GM12891 (cell line): ENCODE measurements at regions not wholly inside any gene's neighbourhood (a gene's known extent, or its start where the extent isn't known, plus 50 kb on each side); places are given as distances from the start of the nearest gene placed in this dataset.

Experiments used
- PAX5 ChIP-seq: IDR thresholded peaks from 2 replicates; pipeline ENCODE4 v1.6.1; 2011; ENCODE audit warnings: low read length, moderate library complexity, mild to moderate bottlenecking; ENCODE audit not compliant: insufficient read depth, severe bottlenecking
- POLR2A ChIP-seq: IDR thresholded peaks from 2 replicates; pipeline ENCODE4 v1.6.1; 2011; ENCODE audit warnings: low read depth, low read length, control low read depth
- POLR2AphosphoS5 ChIP-seq: IDR thresholded peaks from 2 replicates; pipeline ENCODE4 v1.6.1; 2011; ENCODE audit warnings: low read depth, low read length, control low read depth
- POU2F2 ChIP-seq: IDR thresholded peaks from 2 replicates; pipeline ENCODE4 v1.6.1; 2011; ENCODE audit warnings: low read depth, mild to moderate bottlenecking, control low read depth, low read length, moderate library complexity
- SPI1 ChIP-seq: IDR thresholded peaks from 2 replicates; pipeline ENCODE4 v1.6.1; 2011; ENCODE audit warnings: low read depth, low read length, control low read depth
- TAF1 ChIP-seq: IDR thresholded peaks from 2 replicates; pipeline ENCODE4 v1.6.1; 2011; ENCODE audit warnings: low read depth, low read length, control low read depth

- TF ChIP-seq POLR2AphosphoS5, result no peak
- no peak for TF ChIP-seq POLR2A
- no peak for TF ChIP-seq TAF1
- TF ChIP-seq SPI1, result no peak
- TF ChIP-seq POU2F2, result no peak
- no peak for TF ChIP-seq PAX5
Observed at GRCh38 chr16:73172241-73172972, 124.5 kb upstream of the ZFHX3 start.
